Mesothelial cell of epicardium (in vitro differentiated cells): ENCODE measurements at regions not wholly inside any gene's neighbourhood (a gene's known extent, or its start where the extent isn't known, plus 50 kb on each side); places are given as distances from the start of the nearest gene placed in this dataset.
"Not testable (repeated sequence)": the region's sequence is repeated elsewhere in the genome, so short reads cannot be mapped to it uniquely, and the experiment has no call there.

Experiments
- DNase-seq, 2 experiments: peaks; one replicate each; pipeline ENCODE4 v3.0.0; 2021; ENCODE audit warnings: low spot score in 2 of 2; ENCODE audit not compliant: unreplicated experiment in 2 of 2
- H3K27ac Mint-ChIP-seq: 2 replicates; pipeline ENCODE4 v1.8.0; 2021; ENCODE audit warnings: mixed read lengths
- H3K27me3 Mint-ChIP-seq: 2 replicates; pipeline ENCODE4 v1.8.0; 2021; ENCODE audit warnings: low read depth, mixed read lengths
- H3K36me3 Mint-ChIP-seq: 2 replicates; pipeline ENCODE4 v1.8.0; 2021; ENCODE audit warnings: mixed read lengths
- H3K4me1 Mint-ChIP-seq: 2 replicates; pipeline ENCODE4 v1.8.0; 2021; ENCODE audit warnings: mixed read lengths
- H3K4me3 Mint-ChIP-seq: 2 replicates; pipeline ENCODE4 v1.8.0; 2021; ENCODE audit warnings: mild to moderate bottlenecking, moderate library complexity, mixed read lengths
- H3K9me3 Mint-ChIP-seq: 2 replicates; pipeline ENCODE4 v1.8.0; 2021; ENCODE audit warnings: mixed read lengths
- CTCF ChIP-seq: fragments of 200-600 bp; sonication (generic); IDR thresholded peaks from one replicate; pipeline ENCODE4 v1.5.0; 2021; ENCODE audit warnings: antibody characterized with exemption; ENCODE audit not compliant: unreplicated experiment

DNA sequence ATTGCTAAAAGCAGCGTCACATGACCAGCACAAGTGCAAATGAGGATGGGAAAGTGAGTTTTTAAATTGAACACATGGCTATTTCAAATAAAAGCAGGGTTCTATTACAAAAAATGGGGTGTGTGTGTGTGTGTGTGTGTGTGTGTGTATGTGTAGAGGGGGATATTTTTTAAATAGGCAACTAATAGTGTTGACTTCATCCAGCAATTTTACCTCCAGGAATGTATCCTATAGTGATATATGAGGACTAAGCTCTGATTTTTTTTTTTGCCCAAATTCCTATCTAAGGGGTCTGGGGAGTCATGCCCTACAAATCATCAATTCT, 78.9 kb upstream of the AMN1 start:
- H3K36me3 Mint-ChIP-seq: no peaks in the 10 kb centered on the region
- H3K4me3 Mint-ChIP-seq: no peak overlapping the region
- no peaks in the 10 kb centered on the region for H3K9me3 Mint-ChIP-seq
- H3K27me3 Mint-ChIP-seq: no peaks in the 10 kb centered on the region
- H3K27ac Mint-ChIP-seq: peak overlapping the region; percentile 39
- TF ChIP-seq CTCF: no peak
- peaks cover 42% of the 10 kb centered on the region for H3K4me1 Mint-ChIP-seq
- DNase-seq: no peak

DNA sequence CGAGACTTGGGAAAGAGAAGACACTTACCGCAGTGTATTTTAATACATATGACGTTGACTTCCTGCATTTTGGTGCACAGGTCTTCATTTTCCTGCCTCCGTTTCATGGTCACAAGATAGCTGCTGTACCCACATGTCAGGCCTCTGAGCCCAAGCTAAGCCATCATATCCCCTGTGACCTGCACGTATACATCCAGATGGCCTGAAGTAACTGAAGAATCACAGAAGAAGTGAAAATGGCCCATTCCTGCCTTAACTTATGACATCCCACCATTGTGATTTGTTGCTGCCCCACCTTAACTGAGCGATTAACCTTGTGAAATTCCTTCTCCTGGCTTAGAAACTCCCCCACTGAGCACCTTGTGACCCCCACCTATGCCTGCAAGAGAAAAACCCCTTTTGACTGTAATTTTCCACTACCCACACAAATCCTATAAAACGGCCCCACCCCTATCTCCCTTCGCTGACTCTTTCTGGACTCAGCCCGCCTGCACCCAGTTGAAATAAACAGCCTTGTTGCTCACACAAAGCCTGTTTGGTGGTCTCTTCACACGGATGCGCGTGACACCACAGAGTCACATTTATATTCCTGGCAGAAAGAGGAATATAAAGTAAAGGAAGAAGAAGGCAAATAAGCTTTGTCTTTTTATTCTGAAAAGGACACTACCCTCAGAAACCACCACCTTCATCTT, 78.4 kb upstream of the AMN1 start:
- Mint-ChIP-seq H3K27ac (peak overlapping the region; percentile 30), H3K4me1 (peaks cover 42% of the 10 kb centered on the region)
- H3K4me3 Mint-ChIP-seq, H3K9me3 Mint-ChIP-seq, DNase-seq, H3K27me3 Mint-ChIP-seq, H3K36me3 Mint-ChIP-seq: not testable (repeated sequence)

DNA sequence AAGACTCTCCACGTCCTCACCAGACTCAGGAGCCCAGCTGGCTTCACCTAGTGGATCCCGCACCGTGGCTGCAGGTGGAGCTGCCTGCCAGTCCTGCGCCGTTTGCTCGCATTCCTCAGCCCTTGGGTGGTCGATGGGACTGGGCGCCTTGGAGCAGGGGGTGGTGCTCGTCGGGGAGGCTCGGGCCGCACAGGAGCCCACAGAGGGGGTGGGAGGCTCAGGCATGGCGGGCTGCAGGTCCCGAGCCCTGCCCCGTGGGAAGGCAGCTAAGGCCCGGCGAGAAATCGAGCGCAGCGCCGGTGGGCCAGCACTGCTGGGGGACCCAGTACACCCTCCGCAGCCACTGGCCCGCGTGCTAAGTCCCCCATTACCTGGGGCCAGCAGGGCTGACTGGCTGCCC, 76.9 kb upstream of the AMN1 start:
- H3K27me3 Mint-ChIP-seq, H3K4me3 Mint-ChIP-seq, H3K27ac Mint-ChIP-seq, DNase-seq, H3K9me3 Mint-ChIP-seq, H3K36me3 Mint-ChIP-seq: not testable (repeated sequence)
- H3K4me1 Mint-ChIP-seq: peaks cover 40% of the 10 kb centered on the region

DNA sequence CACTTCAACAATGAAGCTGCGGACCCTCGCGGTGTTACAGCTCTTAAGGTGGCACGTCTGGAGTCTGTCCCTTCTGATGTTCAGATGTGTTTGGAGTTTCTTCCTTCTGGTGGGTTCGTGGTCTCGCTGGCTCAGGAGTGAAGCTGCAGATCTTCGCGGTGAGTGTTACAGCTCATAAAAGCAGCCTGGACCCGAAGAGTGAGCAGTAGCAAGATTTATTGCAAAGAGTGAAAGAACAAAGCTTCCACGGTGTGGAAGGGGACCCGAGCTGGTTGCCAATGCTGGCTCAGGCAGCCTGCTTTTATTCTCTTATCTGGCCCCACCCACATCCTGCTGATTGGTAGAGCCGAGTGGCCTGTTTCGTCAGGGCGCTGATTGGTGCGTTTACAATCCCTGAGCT, 75.9 kb upstream of the AMN1 start:
- not testable (repeated sequence) for H3K36me3 Mint-ChIP-seq, DNase-seq, H3K27me3 Mint-ChIP-seq, H3K9me3 Mint-ChIP-seq, H3K4me3 Mint-ChIP-seq
- H3K27ac Mint-ChIP-seq: peak overlapping the region; percentile 86
- H3K4me1 Mint-ChIP-seq: peaks cover 40% of the 10 kb centered on the region

DNA sequence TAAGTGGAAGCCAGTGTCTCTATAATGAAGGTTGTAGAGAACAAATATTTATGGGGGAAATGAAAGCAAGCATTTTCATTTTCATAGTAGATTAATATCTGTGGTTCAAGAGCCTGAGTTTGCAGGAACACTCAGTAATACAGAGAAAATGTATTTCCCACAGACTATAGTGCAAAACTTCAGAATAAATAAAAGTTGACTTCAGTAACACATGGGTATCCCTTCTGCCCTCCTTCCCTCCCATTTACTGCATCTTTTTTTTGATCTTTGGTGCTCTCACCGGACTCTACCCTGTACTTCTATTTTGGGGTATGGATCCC, 75.3 kb upstream of the AMN1 start:
- H3K4me1 Mint-ChIP-seq: peaks cover 37% of the 10 kb centered on the region
- peak overlapping the region; percentile 86 for H3K27ac Mint-ChIP-seq
- H3K27me3 Mint-ChIP-seq: no peaks in the 10 kb centered on the region
- no peak for TF ChIP-seq CTCF
- no peaks in the 10 kb centered on the region for H3K36me3 Mint-ChIP-seq
- no peak for DNase-seq
- no peak overlapping the region for H3K4me3 Mint-ChIP-seq
- H3K9me3 Mint-ChIP-seq: no peaks in the 10 kb centered on the region

- no peaks in the 10 kb centered on the region for H3K36me3 Mint-ChIP-seq
- TF ChIP-seq CTCF: no peak
- H3K4me1 Mint-ChIP-seq: peaks cover 36% of the 10 kb centered on the region
- H3K4me3 Mint-ChIP-seq: no peak overlapping the region
- no peaks in the 10 kb centered on the region for H3K9me3 Mint-ChIP-seq
- H3K27me3 Mint-ChIP-seq: no peaks in the 10 kb centered on the region
- DNase-seq: no peak
- peak overlapping the region; percentile 81 for H3K27ac Mint-ChIP-seq
Observed at GRCh38 chr12:31803306-31804184, 74.7 kb upstream of the AMN1 start.

- Mint-ChIP-seq H3K36me3 (no peaks in the 10 kb centered on the region), H3K27me3 (no peaks in the 10 kb centered on the region), H3K27ac (no peak overlapping the region), H3K9me3 (peaks cover 6% of the 10 kb centered on the region), H3K4me3 (no peak overlapping the region), H3K4me1 (peaks cover 30% of the 10 kb centered on the region)
- TF ChIP-seq CTCF: no peak
- DNase-seq: no peak
Observed at GRCh38 chr12:31801872-31802271, 73.1 kb upstream of the AMN1 start.
